ENCODE measurements at regions not wholly inside any gene's neighbourhood (a gene's known extent, or its start where the extent isn't known, plus 50 kb on each side); places are given as distances from the start of the nearest gene placed in this dataset.

- TF ChIP-seq EZH2phosphoT487 (IDR thresholded peaks at IDR 0.05; ENCODE audit: borderline replicate concordance, low read depth, low read length) (no peak), CTCF (conservative IDR thresholded peaks at IDR 0.05; ENCODE audit: low read length) (no peak)
Observed at GRCh38 chr5:4924577-4924976, 215.6 kb upstream of the ADAMTS16 start.

GRCh38 chr5:4927097-4927496 lies 213.0 kb upstream of the ADAMTS16 start:
- H3K4me1 ChIP-seq (ENCODE audit: insufficient read depth, low read length, poor library complexity, severe bottlenecking) = no peaks in the 10 kb centered on the region
- no peak for TF ChIP-seq CTCF (conservative IDR thresholded peaks at IDR 0.05; ENCODE audit: low read length)
- no peaks in the 10 kb centered on the region for H4K20me1 ChIP-seq (ENCODE audit: insufficient read depth, low read length)
- no peaks in the 10 kb centered on the region for H3K9me3 ChIP-seq (ENCODE audit: low read length)
- no peak overlapping the region for H3K4me3 ChIP-seq (ENCODE audit: low read depth, low read length, poor library complexity, severe bottlenecking)
- no peaks in the 10 kb centered on the region for H3K36me3 ChIP-seq (ENCODE audit: insufficient read depth, low read length)
- ChIA-PET POLR2A (interaction anchor here (0.7 kb wide), 1 partner anchor 98 kb away, joined by 3 read pairs; no protein-coding TSS in a partner anchor), CTCF (ENCODE audit: unreplicated experiment) (no interaction called here)
- no peak overlapping the region for H3K27ac ChIP-seq (ENCODE audit: low read depth, low read length, poor library complexity, severe bottlenecking)
- no TSS peak for BruUV-seq (replicated peaks)
- intact Hi-C loops (cut with micrococcal nuclease; ENCODE audit: unreplicated experiment) = no loop called here
- H2AFZ ChIP-seq (ENCODE audit: low read length) = no peak overlapping the region
- no peak for DNase-seq (ENCODE audit: low spot score)
- H3K9me2 ChIP-seq (ENCODE audit: insufficient read depth, low read length) = no peaks in the 10 kb centered on the region
- no peaks in the 10 kb centered on the region for H3K79me2 ChIP-seq (ENCODE audit: insufficient read depth, low read depth, low read length)
- H3K4me2 ChIP-seq (ENCODE audit: low read length) = no peak overlapping the region

More at GRCh38 chr5:4924577-4924976, 215.6 kb upstream of the ADAMTS16 start:
- no peak for DNase-seq (ENCODE audit: low spot score)
- POLR2A ChIA-PET = no interaction called here
- BruUV-seq (replicated peaks) = no TSS peak
- Histone ChIP-seq H3K4me3 (ENCODE audit: low read depth, low read length, poor library complexity, severe bottlenecking) (no peak overlapping the region), H3K79me2 (ENCODE audit: insufficient read depth, low read depth, low read length) (no peaks in the 10 kb centered on the region), H3K9me3 (ENCODE audit: low read length) (no peaks in the 10 kb centered on the region), H3K4me2 (ENCODE audit: low read length) (no peak overlapping the region), H3K27ac (ENCODE audit: low read depth, low read length, poor library complexity, severe bottlenecking) (no peak overlapping the region), H4K20me1 (ENCODE audit: insufficient read depth, low read length) (no peaks in the 10 kb centered on the region), H2AFZ (ENCODE audit: low read length) (no peak overlapping the region), H3K9me2 (ENCODE audit: insufficient read depth, low read length) (no peaks in the 10 kb centered on the region), H3K4me1 (ENCODE audit: insufficient read depth, low read length, poor library complexity, severe bottlenecking) (no peaks in the 10 kb centered on the region), H3K36me3 (ENCODE audit: insufficient read depth, low read length) (no peaks in the 10 kb centered on the region)
- CTCF ChIA-PET (ENCODE audit: unreplicated experiment) = no interaction called here
- intact Hi-C loops (cut with micrococcal nuclease; ENCODE audit: unreplicated experiment) = no loop called here

- intact Hi-C loops (cut with micrococcal nuclease; ENCODE audit: unreplicated experiment) = no loop called here
- Histone ChIP-seq H3K36me3 (ENCODE audit: insufficient read depth, low read length) (no peaks in the 10 kb centered on the region), H3K9me2 (ENCODE audit: insufficient read depth, low read length) (no peaks in the 10 kb centered on the region), H3K27ac (ENCODE audit: low read depth, low read length, poor library complexity, severe bottlenecking) (no peak overlapping the region), H3K4me2 (ENCODE audit: low read length) (no peak overlapping the region), H3K4me3 (ENCODE audit: low read depth, low read length, poor library complexity, severe bottlenecking) (no peak overlapping the region), H3K9me3 (ENCODE audit: low read length) (peaks cover 7% of the 10 kb centered on the region; the same call in 1 of the 2 replicates), H2AFZ (ENCODE audit: low read length) (no peak overlapping the region), H4K20me1 (ENCODE audit: insufficient read depth, low read length) (no peaks in the 10 kb centered on the region), H3K4me1 (ENCODE audit: insufficient read depth, low read length, poor library complexity, severe bottlenecking) (no peaks in the 10 kb centered on the region), H3K79me2 (ENCODE audit: insufficient read depth, low read depth, low read length) (no peaks in the 10 kb centered on the region)
- TF ChIP-seq CTCF (conservative IDR thresholded peaks at IDR 0.05; ENCODE audit: low read length) = no peak
- TF ChIP-seq EZH2phosphoT487 (IDR thresholded peaks at IDR 0.05; ENCODE audit: borderline replicate concordance, low read depth, low read length) = no peak
- POLR2A ChIA-PET = no interaction called here
- CTCF ChIA-PET (ENCODE audit: unreplicated experiment) = no interaction called here
- no TSS peak for BruUV-seq (replicated peaks)
- no peak for DNase-seq (ENCODE audit: low spot score)
Observed at GRCh38 chr5:4928409-4928808, 211.7 kb upstream of the ADAMTS16 start.

All from OCI-LY7 (cell line).